Activated CD4-positive, alpha-beta T cell treated with anti-CD3 and anti-CD28 coated beads, Interleukin-2, amount 50 U/mL, for 48 hours (primary cell): ENCODE measurements at regions not wholly inside any gene's neighbourhood (a gene's known extent, or its start where the extent isn't known, plus 50 kb on each side); places are given as distances from the start of the nearest gene placed in this dataset.
"Not testable (repeated sequence)": the region's sequence is repeated elsewhere in the genome, so short reads cannot be mapped to it uniquely, and the experiment has no call there.

Source experiments
- DNase-seq, 2 experiments: peaks; one replicate each; pipeline ENCODE4 v3.0.0-alpha.2; 2020

GRCh38 chr11:25159341-25159740 is 662.5 kb downstream of the LUZP2 start:
- no peak for DNase-seq

GRCh38 chr11:25163421-25163820 is 666.6 kb downstream of the LUZP2 start:
- no peak for DNase-seq

- DNase-seq: no peak
Measured at GRCh38 chr11:25180187-25180586, 683.3 kb downstream of the LUZP2 start.

DNA sequence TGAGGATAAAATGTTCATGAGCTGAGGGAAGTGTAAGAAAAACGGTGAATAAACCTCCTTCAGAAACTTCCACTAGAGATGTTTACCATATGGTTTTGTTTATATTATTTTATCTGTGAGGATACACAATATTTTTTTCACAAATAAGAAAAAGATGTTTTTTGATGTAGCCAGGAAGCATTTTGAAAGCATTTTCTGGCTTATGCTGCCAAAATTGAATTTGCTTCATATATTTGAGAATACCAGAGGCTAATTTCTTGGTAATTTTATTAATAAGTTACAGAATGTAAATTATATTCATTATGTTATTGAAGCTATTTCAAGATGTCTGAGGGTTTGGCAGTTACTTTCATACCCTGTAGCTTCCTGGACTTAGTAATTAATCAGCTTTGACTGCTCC is 686.6 kb downstream of the LUZP2 start:
- DNase-seq: no peak

- no peak for DNase-seq
Measured at GRCh38 chr11:25197515-25197914, 700.7 kb downstream of the LUZP2 start.

GRCh38 chr11:25198704-25199103 is 701.9 kb downstream of the LUZP2 start:
- DNase-seq: no peak

GRCh38 chr11:25200925-25201324 is 704.1 kb downstream of the LUZP2 start:
- DNase-seq: no peak

GRCh38 chr11:25206762-25207161 is 709.9 kb downstream of the LUZP2 start:
- no peak for DNase-seq

DNA sequence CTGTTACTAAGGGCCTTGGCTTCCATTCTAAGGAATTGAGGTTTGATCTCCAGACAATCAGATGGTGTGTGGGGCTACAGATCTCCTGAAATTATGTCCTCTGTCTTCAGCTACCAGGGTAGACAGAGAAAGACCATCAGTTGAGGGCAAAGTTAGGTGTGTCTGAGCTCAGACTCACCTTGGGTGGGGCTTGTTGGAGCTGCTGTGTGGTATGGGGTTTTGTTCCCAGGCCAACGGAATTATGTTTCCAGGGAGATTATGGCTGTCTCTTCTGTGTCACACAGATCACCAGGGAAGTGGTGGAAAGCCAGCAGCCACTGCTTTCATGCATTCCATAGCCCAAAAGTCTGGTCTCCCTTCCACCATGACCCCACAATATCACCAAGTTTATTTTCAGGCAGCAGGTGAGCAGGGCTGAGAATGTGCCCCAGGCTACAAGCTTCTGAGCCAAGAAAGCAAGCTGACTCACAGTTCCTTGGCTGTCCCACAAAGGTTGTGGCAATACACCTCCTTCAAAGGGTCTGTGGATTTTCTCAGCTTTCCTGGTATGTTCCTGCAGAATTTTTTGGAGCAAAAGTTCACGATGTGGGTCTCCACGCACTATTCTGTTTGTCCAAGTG is 714.9 kb downstream of the LUZP2 start:
- no peak for DNase-seq

DNA sequence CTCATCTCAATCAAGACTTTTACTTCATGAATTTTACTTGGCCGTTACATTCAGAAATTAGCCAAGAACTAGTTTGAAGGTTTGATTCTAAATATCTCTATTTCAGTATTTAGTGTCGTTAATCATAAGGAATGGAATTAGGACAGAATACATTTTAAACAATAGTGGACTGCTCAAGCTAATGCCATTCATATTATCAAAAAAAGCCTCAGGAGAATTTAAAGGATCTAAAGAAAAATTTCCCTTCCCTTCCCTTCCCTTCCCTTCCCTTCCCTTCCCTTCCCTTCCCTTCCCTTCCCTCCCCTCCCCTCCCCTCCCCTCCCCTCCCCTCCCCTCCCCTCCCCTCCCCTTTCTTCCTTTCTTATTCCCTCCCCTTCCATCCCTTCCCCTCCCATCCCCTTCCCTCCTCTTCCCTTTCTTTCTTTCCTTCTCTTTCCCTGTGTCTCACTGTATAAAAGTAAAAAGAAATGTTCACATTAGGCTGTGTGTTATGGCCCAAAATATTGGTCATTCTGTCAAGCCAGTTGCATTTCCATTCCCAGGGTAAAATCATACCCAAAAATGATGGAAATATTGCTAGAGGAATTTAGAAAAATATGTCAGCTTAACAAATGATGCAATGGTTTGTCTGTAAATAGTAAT is 717.8 kb downstream of the LUZP2 start:
- no peak for DNase-seq

- DNase-seq: no peak
Measured at GRCh38 chr11:25218036-25218435, 721.2 kb downstream of the LUZP2 start.

GRCh38 chr11:25225078-25225477 is 728.2 kb downstream of the LUZP2 start:
- no peak for DNase-seq

GRCh38 chr11:25242928-25243327 is 746.1 kb downstream of the LUZP2 start:
- DNase-seq: no peak

- no peak for DNase-seq
Measured at GRCh38 chr11:25244126-25244525, 747.3 kb downstream of the LUZP2 start.

- no peak for DNase-seq
Measured at GRCh38 chr11:25247336-25247735, 750.5 kb downstream of the LUZP2 start.

- no peak for DNase-seq
Measured at GRCh38 chr11:25252854-25253253, 756.0 kb downstream of the LUZP2 start.

DNA sequence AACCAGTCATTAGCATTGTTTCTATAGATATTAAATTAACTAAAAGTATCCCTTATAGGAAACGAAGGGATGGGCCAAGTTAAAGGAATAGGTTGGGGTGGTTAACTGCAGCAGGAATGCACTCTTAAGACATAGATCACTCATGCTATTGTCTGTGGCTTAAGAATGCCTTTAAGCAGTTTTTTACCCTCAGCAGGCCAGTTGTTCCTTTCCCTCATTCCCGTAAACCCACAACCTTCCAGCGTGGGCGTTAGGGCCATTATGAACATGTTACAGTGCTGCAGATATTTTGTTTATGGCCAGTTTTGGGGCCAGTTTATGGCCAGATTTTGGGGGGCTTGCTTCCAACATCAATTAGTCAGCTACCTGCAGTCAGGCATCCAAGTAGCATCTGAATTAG is 767.0 kb downstream of the LUZP2 start:
- DNase-seq: not testable (repeated sequence)

GRCh38 chr11:25271301-25271700 is 774.4 kb downstream of the LUZP2 start:
- no peak for DNase-seq

- DNase-seq: no peak
Measured at GRCh38 chr11:25272214-25272613, 775.4 kb downstream of the LUZP2 start.

GRCh38 chr11:25280821-25281220 is 784.0 kb downstream of the LUZP2 start:
- not testable (repeated sequence) for DNase-seq

DNA sequence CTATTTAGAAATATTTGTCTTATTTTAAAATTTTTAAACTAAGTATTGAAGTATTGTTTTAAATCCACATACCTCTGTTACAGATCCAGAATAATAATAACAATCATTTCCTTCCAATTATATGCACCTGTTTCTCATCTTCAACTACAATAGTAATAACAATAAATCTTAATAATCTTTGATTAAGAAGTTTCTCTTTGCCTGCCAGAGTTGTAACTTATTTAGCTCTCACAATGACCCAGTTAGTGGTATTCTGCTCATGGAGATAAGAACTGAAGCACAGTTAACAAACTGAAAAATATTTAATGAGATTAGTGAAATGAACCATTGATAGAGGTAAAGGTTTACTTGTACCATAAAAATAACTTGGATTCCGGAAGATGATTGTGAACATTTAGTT is 796.3 kb downstream of the LUZP2 start:
- no peak for DNase-seq

DNA sequence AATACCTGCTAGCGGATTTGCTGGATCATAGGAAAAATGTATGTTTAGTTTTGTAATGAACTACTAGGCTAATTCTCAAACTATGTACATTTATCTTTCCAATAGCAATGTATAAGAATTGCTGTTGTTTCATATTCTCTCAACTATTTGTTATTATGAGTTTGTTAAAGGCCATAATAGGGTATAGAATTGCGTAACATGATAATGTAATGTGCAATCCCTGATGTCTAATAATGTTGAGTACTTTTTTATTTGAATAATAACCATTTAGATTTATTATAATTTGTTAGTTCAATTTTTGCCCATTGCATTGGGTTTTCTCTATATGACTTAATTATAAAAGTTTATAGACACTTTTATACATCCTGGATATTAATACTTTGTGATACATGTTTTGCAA is 801.6 kb downstream of the LUZP2 start:
- DNase-seq: no peak

GRCh38 chr11:25309818-25310217 is 813.0 kb downstream of the LUZP2 start:
- DNase-seq: no peak

DNA sequence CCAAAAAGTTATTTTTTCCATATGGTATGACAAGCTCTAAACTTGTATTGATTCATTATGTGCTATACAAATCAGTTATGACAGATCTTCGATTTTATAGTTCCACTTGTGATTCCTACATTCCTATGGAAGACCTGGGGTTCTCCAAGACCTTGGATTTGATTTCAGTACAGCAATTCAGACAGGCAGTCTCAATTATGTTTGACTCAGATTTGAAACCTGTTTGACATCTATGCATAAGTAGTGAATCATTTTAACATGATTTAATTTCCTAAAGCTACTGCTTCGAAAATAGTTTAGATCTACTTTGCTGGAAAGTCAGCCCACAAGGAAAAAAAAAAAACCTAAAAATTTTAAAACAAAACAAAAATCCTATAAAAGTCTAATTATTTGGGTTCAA is 820.4 kb downstream of the LUZP2 start:
- no peak for DNase-seq

DNA sequence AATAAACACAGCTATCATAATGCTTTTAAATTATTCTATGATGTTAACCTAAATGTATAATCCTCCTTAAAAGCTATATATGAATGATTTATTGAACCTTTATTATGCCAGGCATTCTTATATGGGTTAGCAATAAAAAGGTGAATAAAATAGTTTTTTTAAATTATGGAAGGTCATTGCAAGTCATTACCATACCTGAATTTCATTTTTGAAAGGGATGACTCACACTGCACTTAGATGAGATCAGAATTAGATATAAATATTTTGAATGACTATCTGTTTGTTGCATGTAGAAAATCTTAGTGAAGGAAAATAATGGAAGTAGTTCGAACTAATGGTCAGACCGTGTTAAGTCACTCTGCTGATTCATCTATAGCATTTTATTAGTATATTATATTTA is 822.3 kb downstream of the LUZP2 start:
- DNase-seq: no peak
